Pancreas (tissue), 10 donors: ENCODE measurements at regions not wholly inside any gene's neighbourhood (a gene's known extent, or its start where the extent isn't known, plus 50 kb on each side); places are given as distances from the start of the nearest gene placed in this dataset.

Experiments used
- ATAC-seq, 4 donors: fragments of 200-7000 bp; cut with Tn5 transposase; one replicate each; pipeline versions ENCODE4 v1.8.0 to v1.9.1; 2020; ENCODE audit warnings: mild to moderate bottlenecking in 4 of 4, moderate library complexity in 4 of 4
- DNase-seq, 6 donors: peaks; one replicate each; pipeline ENCODE4 v3.0.0-alpha.2; 2020
- FAIRE-seq: peaks from 2 replicates; lab custom pipeline; 2012; peaks lifted over from hg19 to GRCh38; lab: Jason Lieb, UNC
- H3K27ac ChIP-seq, 4 donors: fragments of 200-600 bp; sonication (generic); 1 replicate in 3 of 4; 2 replicates in 1 of 4; pipeline versions ENCODE4 v1.5.0 to v1.8.0; 2020
- H3K27me3 ChIP-seq, 4 donors: fragments of 200-600 bp; one replicate each; pipeline ENCODE4 v1.8.0; 2021
- H3K36me3 ChIP-seq, 3 donors: fragments of 200-600 bp; sonication (generic) in 1 of 3; one replicate each; pipeline versions ENCODE4 v1.5.0 to v1.8.0; 2020 to 2021
- H3K4me1 ChIP-seq, 3 donors: fragments of 200-600 bp; one replicate each; pipeline ENCODE4 v1.8.0; 2021
- H3K4me3 ChIP-seq, 4 donors: fragments of 200-600 bp; sonication (generic) in 2 of 4; one replicate each; pipeline versions ENCODE4 v1.5.0 to v1.8.0; 2020 to 2021
- H3K9me3 ChIP-seq, 4 donors: fragments of 200-600 bp; one replicate each; pipeline ENCODE4 v1.8.0; 2021
- CTCF ChIP-seq, 4 donors: fragments of 200-600 bp; sonication (generic) in 3 of 4; IDR thresholded peaks; one replicate each; pipeline versions ENCODE4 v1.5.0 to v1.8.0; 2021; ENCODE audit warnings: antibody characterized with exemption in 4 of 4
- WGBS, 2 donors: extraction: QIAGEN DNeasy Blood & Tissue Kit; methylation state at CpG; one replicate each; pipeline ENCODE4 v1.1.7; 2013; 5-methylcytosine and 5-hydroxymethylcytosine counted together
- intact Hi-C, 3 donors: fragments of 100-400 bp; cut with DNase I; formaldehyde crosslinking; loops; one replicate each; pipeline versions ENCODE4 v1.11.1 to v1.14.2; 2022
- donor health status: healthy with polysubstance abuse.
- donor health status: DM: no; HTN: no; CAD: no; lungs with moderate emphysema.
- donor health status: DM: no; HTN: no; CAD: no.
- donor health status: control.
- donor health status: control.
- donor health status: Bipolar disorder and iron deficiency.
- donor health status: DM: yes; HTN: yes; CAD: no.
- donor health status: DM: no; HTN: no; CAD: no.
- donor health status: DM: no; HTN: no; CAD: no.
- donor health status: DM: yes; HTN: yes; CAD: no.

DNA sequence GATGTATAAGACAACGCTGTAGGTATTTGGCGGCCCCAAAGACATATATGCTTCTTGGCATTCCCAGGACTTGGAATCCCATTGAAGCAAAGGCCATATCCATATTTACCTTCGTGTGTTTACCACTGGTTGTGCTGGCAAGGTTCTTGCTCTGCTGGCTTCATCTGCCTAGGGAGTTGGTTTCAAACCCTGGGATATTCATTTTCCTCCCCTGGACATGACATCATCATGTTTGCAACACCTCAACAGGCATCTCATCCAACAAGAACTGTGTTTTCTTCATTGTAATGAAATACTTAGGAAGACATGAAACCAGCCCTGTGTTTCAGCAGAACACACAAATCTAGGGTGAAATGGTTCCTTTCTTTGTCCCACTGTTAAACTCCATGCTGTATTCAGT lies 77.9 kb upstream of the PHLPP1 start:
- DNase-seq, result no peak
- no peak for TF ChIP-seq CTCF (IDR thresholded peaks at IDR 0.05)
- intact Hi-C loops, result no loop called here
- Histone ChIP-seq H3K36me3 (no peaks in the 10 kb centered on the region), H3K9me3 (no peaks in the 10 kb centered on the region), H3K27me3 (peaks cover 0 to 3% (median 0%) of the 10 kb centered on the region in 4 donors), H3K27ac (no peak overlapping the region), H3K4me3 (no peak overlapping the region), H3K4me1 (no peaks in the 10 kb centered on the region)
- WGBS, 2 donors, result 81% methylated on average over 3 of the region's 3 CpGs
- no peak for ATAC-seq
- no peak for FAIRE-seq

GRCh38 chr18:62637807-62638687 lies 77.3 kb upstream of the PHLPP1 start:
- no peak for FAIRE-seq
- WGBS, 2 donors, result 41 to 45% methylated on average over 7 of the region's 7 CpGs
- Histone ChIP-seq H3K4me3 (no peak overlapping the region), H3K4me1 (no peaks in the 10 kb centered on the region), H3K9me3 (no peaks in the 10 kb centered on the region), H3K36me3 (no peaks in the 10 kb centered on the region), H3K27me3 (peaks cover 0 to 3% (median 0%) of the 10 kb centered on the region in 4 donors), H3K27ac (no peak overlapping the region)
- peak in 3 of 4 donors; percentile 22 to 49 (median 30) for TF ChIP-seq CTCF (IDR thresholded peaks at IDR 0.05)
- ATAC-seq, result peak in 3 of 4 donors; percentile 67 to 75 (median 72)
- peak in 4 of 6 donors; percentile 3 to 63 (median 30) for DNase-seq
- intact Hi-C loops, result no loop called here

- FAIRE-seq (no peak), ATAC-seq (no peak), DNase-seq (no peak)
- Histone ChIP-seq H3K4me1 (no peaks in the 10 kb centered on the region), H3K36me3 (no peaks in the 10 kb centered on the region), H3K27ac (no peak overlapping the region), H3K4me3 (no peak overlapping the region), H3K9me3 (no peaks in the 10 kb centered on the region), H3K27me3 (peaks cover 0 to 3% (median 0%) of the 10 kb centered on the region in 4 donors)
- TF ChIP-seq CTCF (IDR thresholded peaks at IDR 0.05), result no peak
- intact Hi-C loops, result no loop called here
- 68 to 71% methylated on average over 5 of the region's 5 CpGs for WGBS, 2 donors
These were observed 72.2 kb upstream of the PHLPP1 start for GRCh38 chr18:62643181-62643580.

DNA sequence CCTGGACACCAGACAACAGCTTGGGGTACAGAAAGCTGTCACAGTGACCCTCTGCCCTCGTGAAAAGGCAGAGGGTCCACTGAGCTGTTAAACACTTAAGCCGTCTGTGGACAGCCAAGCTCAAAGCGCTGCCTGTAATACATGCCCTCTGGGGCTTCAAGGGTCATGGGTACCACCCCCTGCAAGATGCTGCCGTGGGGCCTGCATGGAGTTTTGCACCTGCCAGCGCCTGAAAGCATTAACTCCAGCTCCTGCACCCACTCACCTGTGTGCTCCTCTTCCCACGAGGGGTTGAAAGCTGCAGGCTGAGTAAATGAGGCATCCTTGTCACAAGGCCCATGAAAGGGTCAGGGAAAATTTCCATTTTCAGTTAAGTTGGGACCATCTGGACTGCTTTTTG lies 70.6 kb upstream of the PHLPP1 start:
- no peaks in the 10 kb centered on the region for H3K36me3 ChIP-seq
- no peak overlapping the region for H3K4me3 ChIP-seq
- ATAC-seq (no peak), DNase-seq (no peak), FAIRE-seq (no peak)
- WGBS, 2 donors, result 81 to 87% methylated on average over 6 of the region's 6 CpGs
- H3K4me1 ChIP-seq, result no peaks in the 10 kb centered on the region
- no peaks in the 10 kb centered on the region for H3K9me3 ChIP-seq
- intact Hi-C loops, result no loop called here
- H3K27me3 ChIP-seq, result no peaks in the 10 kb centered on the region
- TF ChIP-seq CTCF (IDR thresholded peaks at IDR 0.05), result no peak
- H3K27ac ChIP-seq, result no peak overlapping the region

GRCh38 chr18:62647179-62647578 lies 68.2 kb upstream of the PHLPP1 start:
- 48 to 53% methylated on average over 2 of the region's 2 CpGs for WGBS, 2 donors

More at GRCh38 chr18:62647179-62647578, 68.2 kb upstream of the PHLPP1 start:
- Histone ChIP-seq H3K27ac (no peak overlapping the region), H3K4me1 (no peaks in the 10 kb centered on the region), H3K4me3 (no peak overlapping the region), H3K27me3 (no peaks in the 10 kb centered on the region), H3K9me3 (no peaks in the 10 kb centered on the region), H3K36me3 (no peaks in the 10 kb centered on the region)
- ATAC-seq (no peak), DNase-seq (no peak), FAIRE-seq (no peak)
- TF ChIP-seq CTCF (IDR thresholded peaks at IDR 0.05), result no peak
- intact Hi-C loops, result no loop called here
